Superior temporal gyrus (tissue), 1 donor: ENCODE measurements at regions not wholly inside any gene's neighbourhood (a gene's known extent, or its start where the extent isn't known, plus 50 kb on each side); places are given as distances from the start of the nearest gene placed in this dataset.
"Not testable (repeated sequence)": the region's sequence is repeated elsewhere in the genome, so short reads cannot be mapped to it uniquely, and the experiment has no call there.

Experiments used
- DNase-seq: peaks from one replicate; pipeline ENCODE4 v3.0.0-alpha.2; 2016; ENCODE audit errors: extremely low spot score

- not testable (repeated sequence) for DNase-seq
These were observed 51.4 kb upstream of the INPP4B start for GRCh38 chr4:142897518-142897917.

GRCh38 chr4:142900622-142901021 is 54.5 kb upstream of the INPP4B start:
- no peak for DNase-seq

GRCh38 chr4:142901166-142901662 is 55.1 kb upstream of the INPP4B start:
- no peak for DNase-seq

GRCh38 chr4:142903617-142904016 is 57.5 kb upstream of the INPP4B start:
- not testable (repeated sequence) for DNase-seq

- DNase-seq = no peak
These were observed 63.8 kb upstream of the INPP4B start for GRCh38 chr4:142909908-142910307.

GRCh38 chr4:142913034-142913433 is 66.9 kb upstream of the INPP4B start:
- DNase-seq = no peak

- DNase-seq = no peak
These were observed 67.4 kb upstream of the INPP4B start for GRCh38 chr4:142913461-142914030.

- DNase-seq = no peak
These were observed 71.6 kb upstream of the INPP4B start for GRCh38 chr4:142917678-142918077.

- no peak for DNase-seq
These were observed 76.6 kb upstream of the INPP4B start for GRCh38 chr4:142922720-142923119.

- DNase-seq = no peak
These were observed 77.5 kb upstream of the INPP4B start for GRCh38 chr4:142923619-142924018.

GRCh38 chr4:142925161-142925560 is 79.1 kb upstream of the INPP4B start:
- peak; percentile 38 for DNase-seq

GRCh38 chr4:142927721-142928120 is 81.6 kb upstream of the INPP4B start:
- DNase-seq = no peak

- no peak for DNase-seq
These were observed 83.4 kb upstream of the INPP4B start for GRCh38 chr4:142929526-142929925.

GRCh38 chr4:142933207-142933606 is 87.1 kb upstream of the INPP4B start:
- no peak for DNase-seq

GRCh38 chr4:142940425-142941330 is 94.6 kb upstream of the INPP4B start:
- DNase-seq = no peak

- DNase-seq = no peak
These were observed 98.5 kb upstream of the INPP4B start for GRCh38 chr4:142944565-142944964.

GRCh38 chr4:142952821-142953580 is 106.9 kb upstream of the INPP4B start:
- no peak for DNase-seq

- DNase-seq = no peak
These were observed 108.3 kb upstream of the INPP4B start for GRCh38 chr4:142954415-142954814.

- DNase-seq = no peak
These were observed 109.4 kb upstream of the INPP4B start for GRCh38 chr4:142955501-142955900.

- DNase-seq = no peak
These were observed 113.1 kb upstream of the INPP4B start for GRCh38 chr4:142959173-142959572.

- no peak for DNase-seq
These were observed 114.0 kb upstream of the INPP4B start for GRCh38 chr4:142960126-142960525.
